KG1 (cell line): ENCODE measurements at regions not wholly inside any gene's neighbourhood (a gene's known extent, or its start where the extent isn't known, plus 50 kb on each side); places are given as distances from the start of the nearest gene placed in this dataset.
A peak's percentile ranks its signal among the peaks of the same experiment; 100 is the strongest.

ENCODE experiments used
- DNase-seq: peaks from one replicate; lab custom pipeline; 2025; lab: John Stamatoyannopoulos, UW

DNA sequence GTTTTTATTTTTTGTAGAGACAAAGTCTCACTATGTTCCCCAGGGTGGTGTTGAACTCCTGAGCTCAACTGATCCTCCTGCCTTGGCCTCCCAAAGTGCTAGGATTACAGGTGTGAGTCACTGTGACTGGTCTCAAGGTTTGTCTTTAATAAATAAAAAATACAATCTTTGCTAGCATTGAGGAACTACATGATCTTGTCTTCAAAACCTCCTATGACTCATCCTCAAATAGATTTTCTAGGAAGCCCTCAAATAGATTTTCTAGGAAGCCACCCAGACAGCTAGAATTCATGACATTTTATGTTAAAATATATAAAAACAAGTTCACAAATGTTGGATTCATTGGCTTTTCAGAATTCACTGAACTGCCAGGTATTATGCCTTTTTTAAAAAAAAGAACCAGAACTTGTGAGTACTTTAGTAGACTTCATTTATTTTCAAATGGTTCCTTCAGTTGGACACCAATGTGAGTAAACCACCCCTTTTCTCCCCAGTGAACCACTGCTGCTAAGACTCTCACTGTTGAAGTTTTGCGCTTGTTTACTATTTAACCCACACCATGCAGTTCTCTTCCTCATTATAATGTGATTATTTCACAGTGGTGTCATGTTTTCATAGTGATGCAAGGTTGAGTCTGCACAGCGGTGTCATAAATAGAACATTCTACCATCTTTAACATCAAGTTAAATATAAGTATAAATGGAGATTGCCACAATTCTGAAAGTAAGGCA is 303.9 kb downstream of the CASP12 start:
- DNase-seq, result no peak

DNA sequence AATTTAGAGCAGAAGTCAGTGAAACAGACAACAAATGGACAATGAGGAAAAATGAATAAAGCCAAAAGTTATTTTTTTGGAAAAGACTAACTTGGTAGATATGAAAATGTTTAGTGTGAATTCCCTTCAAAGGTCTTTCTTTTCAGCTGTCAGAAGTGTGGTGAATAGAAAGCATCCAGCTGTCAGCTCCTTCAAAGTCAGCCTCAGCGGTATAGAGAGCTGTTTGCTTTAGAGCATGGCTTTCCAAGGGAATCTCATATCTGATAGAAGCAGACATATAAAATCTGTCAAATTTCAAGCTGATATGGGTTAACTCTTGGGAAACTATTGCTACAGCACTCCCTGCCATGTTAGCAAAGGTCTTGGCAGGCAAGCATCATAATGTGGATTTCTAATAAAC is 309.3 kb downstream of the CASP12 start:
- no peak for DNase-seq

DNA sequence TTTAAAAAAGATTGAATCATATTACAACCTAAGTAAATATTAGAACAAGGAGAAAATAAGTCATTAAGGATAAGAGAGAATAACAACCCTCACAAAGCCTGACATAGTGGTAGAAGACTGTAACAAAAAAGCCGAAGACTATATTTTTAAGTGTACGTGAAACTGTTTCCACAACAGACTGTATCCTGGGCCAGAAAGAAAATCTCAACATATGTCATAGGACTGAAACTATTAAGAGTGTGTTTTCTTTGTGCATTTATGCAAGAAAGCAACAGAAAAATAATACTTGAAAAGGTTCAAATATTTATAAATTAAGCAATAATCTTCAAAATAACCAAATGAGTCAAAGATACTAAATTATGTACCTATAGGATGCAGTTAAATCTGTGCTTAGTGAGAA is 309.8 kb downstream of the CASP12 start:
- DNase-seq, result no peak

DNA sequence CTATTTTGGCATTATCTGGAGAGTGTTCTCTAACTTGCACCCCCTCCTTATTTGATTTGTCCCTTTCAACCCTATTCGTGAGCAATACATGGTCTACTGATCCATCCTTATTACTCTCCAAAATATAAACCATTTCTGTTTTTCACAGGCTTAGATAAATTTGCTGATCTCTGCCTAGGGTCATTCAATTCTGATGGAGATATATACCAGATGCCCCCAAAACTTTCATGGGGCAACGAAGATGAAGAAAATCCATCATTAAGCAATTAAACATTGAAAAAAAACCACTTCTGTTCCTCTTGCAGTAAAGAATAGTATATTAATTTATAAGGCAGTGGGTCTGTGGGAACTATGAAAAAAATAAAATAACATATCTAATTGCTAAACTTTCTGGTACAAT is 313.4 kb downstream of the CASP12 start:
- no peak for DNase-seq

DNA sequence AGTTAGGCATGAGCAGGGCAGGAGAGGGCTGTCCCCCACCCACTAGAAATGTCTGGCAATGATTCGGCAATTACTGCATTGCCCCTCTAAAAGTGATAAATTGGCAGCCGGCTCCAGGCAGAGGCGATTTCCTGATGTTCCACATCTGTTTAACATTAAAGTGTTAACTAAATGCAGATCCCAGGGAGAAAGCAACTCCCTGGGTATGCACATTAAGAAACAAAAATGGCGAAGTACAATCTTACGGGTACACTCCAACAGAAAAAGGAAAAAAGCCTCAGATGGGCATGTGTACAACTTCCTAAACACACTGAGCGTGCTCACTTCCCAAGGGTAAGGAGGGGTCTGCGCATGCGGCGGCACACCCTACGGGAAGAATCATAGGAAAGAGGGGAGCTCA is 314.4 kb downstream of the CASP12 start:
- DNase-seq, result no peak

DNA sequence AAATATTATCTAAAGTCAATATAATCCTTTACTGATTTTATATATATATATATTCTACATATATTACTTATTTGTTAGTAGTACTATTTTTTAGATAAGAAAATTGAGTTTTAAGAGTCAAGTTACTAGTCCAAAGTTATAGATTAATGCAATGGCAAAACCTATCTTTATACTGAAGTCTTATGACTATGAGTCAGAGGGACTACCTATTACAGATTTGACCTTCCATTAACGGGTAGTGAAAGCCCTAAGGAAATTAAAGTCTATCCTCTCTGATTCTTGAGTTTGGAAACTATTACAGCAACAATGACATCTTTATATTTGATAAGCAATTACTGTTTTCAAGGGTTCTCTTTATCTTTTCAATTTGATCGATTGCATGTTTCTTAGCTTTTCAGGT is 315.8 kb downstream of the CASP12 start:
- no peak for DNase-seq

DNA sequence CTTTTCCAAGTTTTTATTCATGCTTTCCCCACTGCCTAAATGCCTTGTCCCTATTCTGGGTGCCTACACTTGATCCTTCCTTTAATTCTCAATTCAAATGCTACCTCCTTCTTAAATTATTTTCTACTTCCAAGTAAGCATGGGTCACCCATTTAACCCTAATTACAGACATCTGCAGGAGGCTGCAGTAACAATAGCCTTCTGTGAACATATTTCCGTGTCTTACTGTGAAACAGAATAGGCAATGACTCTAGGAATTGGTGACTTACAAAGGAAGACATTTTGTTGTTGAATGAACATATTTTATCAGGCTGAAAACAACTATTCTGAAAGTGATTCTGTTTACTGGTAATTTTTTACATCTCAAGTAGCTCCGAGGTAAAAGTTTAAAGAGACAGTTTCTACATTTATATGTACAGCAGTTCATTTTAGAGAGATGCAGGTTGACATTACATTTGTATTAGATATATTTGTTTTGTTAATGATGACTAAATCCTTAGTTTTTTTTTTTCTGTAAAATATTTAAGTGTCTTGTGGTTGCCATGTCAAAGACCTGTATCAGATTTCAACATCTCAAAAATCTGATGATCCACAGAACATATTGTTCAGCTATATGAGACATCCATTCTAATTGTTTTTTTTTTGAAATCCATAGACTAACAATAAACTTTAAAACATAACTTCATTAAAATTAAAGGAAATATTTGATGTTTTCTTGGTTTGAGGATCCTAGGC is 316.8 kb downstream of the CASP12 start:
- DNase-seq, result no peak

DNA sequence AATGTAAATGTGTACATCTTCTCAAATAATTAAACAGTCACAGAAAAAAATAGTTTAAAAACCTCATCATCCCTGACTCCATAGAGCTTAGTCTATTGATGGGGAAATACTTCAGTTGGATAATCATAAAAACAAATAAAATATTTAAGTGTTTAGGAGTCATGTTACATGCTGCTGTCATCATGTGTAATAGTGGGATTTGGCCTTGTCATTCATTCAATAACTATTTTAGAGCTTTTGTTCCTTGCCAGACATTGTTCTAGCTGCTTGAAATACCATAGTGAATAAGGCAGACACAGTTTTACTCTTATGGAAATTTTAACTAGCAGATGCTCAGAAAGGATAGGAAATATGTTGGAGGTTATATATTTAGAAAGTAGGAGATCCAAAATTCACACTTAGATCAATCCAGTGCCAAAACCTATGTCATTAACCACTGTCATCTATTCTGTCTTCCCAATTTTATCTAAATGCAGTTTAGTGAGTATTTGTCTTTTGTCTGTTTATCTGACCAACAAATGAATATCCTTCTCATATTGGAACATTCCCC is 324.7 kb downstream of the CASP12 start:
- DNase-seq, result no peak

DNA sequence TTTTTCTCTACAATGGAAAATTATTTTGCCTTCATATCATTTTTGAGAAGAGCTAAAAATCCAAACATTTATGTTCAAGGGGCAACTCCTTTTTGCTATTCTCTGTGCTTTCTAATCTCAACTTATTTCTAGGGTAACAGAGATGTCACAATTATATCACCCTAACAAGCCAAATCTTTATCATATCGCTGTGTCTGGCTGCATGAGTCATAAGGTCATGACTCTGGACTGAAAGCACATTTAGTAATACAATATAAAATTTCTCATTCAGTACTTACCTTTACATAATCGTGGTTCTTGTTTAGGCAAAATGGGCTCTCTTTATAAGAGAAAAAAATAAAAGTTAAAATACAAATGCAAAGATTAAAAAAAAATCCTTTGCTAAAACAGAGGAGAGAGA is 326.0 kb downstream of the CASP12 start:
- no peak for DNase-seq

DNA sequence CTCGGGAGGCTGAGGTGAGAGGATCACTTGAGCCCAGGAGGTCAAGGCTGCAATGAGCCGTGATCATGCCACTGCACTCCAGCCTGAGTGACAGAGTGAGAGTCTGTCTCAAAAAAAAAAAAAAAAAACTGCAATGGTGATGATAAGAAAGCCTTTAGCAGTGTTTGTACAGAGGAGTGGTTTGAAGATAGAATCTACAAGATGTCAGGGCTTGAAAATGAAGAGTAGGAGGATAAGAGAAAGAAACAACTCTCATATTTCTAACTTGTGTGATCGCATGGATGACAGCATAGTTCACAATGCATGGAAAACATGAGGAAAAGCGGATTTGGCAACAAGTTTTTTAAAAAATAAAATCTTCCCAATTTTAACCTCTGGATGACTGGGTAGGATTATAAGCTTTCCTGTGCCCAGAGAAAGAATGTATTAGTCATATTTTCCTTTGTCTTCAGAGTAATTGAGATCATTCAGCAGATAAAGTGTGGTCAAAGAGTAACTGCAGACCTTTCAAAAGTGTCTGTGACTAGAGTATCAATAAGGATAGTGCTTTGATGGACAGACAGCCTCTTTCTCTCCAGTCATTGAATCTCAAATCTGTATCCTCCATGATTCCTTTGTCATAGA is 328.1 kb downstream of the CASP12 start:
- DNase-seq, result no peak

DNA sequence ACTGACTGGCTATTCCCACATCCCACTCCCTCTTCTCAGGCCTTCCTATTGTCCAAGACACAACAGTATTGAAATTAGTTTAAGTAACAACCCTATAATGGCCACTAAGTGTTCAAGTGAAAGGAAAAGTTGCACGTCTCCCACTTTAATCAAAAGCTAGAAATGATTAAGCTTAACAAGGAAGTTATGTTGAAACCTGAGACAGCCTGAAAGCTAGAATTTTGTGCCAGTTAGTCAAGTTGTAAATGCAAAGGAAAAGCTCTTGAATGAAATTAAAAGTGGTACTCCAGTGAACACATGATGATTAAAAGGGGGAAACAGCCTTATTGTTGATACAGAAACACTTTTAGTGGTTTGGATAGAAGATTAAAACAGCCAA is 332.7 kb downstream of the CASP12 start:
- DNase-seq, result no peak

DNA sequence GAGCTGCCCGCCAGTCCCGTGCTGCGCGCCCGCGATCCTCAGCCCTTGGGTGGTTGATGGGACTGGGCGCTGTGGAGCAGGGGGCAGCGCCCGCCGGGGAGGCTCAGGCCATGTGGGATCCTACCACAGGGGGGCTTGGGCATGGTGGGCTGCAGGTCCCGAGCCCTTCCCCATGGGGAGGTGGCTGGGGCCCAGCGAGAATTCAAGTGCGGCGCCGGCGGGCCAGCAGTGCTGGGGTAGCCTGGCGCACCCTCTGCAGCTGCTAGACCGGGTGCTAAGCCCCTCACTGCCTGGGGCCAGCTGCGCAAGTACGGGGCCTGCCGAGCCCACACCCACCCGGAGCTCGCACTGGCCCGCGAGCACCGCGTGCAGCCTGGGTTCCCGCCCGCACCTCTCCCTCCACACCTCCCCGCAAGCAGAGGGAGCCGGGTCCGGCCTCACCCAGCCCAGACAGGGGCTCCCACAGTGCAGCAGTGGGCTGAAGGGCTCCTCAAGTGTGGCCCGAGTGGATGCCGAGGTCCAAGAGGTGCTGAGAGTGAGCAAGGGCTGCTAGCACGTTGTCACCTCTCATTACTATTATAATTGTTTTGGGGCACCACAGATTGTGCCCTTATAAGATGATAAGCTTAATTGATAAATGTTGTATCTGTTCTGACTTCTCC is 333.2 kb downstream of the CASP12 start:
- DNase-seq, result no peak

DNA sequence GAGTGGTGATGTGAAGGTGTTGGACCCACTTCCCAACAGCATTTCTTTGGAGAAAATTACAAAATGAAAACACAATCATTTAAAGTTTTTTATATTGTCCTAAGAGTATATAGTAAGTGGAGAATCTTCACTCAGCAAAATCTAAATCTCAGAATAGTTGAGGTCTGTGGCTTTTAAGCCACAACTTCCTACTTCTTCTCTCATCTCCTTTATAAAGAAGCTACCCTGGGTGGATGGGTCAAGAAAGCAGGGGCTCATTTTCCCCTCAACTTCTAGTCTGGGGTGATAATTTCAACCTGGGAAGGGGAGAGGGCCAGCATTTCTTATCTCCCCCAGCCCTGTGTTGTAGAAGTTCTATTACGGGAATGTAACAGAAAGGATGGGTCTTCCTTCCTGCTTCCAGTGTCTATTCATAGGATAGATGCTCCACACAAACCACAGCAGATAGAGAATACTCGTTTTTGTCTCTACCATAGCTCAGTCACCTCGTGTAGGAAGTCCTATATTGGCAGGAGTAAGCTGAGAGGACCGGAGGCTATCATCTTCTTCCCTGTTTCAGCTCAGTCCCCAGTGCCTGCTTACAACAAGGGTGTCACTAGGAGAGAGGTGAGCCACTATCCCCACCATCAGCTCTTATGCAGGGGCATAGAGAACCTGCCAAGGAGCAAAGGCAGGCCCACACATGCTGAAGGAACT is 341.5 kb downstream of the CASP12 start:
- peak; percentile 22 for DNase-seq

DNA sequence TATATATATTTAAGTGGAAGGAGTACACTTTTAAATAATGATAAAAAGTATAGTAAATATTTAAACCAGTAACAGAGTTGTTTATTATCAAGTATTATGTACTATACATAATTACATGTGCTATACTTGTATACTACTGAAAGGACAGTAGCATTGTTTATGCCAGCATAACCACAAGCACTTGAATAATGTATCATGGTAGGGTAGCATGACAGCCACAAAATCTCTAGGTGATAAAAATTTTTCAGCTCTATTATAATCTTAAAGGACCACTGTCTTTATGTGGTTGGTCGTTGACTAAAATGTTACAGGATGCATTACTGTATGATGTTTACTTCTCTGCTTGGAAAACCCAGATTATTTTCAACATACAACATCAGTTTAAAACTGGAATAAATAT is 349.2 kb downstream of the CASP12 start:
- no peak for DNase-seq

DNA sequence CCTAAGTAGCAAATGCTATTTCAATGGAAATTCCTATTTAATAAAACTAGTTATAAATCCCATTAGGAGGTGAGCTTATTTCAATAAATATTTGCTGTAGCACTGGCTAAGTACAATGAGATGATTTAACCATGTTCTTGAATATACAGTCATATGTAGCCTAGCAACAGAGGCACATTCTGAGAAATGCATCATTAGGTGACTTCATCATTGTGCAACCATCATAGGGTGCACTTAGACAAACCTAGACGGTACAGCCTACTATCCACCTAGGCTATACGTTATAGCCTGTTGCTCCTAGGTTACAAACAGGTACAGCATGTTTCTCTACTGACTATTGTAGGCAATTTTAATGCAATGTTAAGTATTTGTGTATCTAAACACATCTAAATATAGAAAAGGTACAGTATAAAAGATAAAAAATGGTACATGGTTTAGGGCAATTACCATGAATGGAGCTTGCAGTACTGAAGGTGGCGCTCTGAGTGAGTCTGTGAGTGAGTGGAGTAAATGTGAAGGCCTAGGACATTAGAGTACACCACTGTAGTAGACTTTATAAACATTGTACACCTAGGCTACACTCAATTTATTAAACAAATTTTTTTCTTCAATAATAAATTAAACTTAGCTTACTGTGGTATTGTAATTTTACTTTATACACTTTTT is 350.1 kb downstream of the CASP12 start:
- no peak for DNase-seq

DNA sequence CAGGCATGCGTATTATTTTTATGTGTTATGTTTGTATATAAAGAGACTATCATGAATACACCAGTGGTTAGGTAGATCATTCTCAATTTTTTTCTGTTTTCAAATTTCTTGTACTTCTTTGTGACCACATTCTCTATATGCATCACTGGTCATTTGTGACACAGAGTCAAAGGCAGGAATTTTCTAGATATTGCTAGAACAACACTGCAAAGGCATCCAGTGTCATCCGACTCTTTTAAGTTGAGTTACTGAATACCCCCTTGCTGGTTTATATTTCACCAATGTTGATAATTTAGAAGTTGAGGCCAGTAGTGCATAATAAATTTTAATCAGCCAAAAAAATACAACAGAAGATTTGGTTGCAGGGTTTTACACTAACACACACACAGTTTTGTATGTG is 351.8 kb downstream of the CASP12 start:
- DNase-seq, result no peak

DNA sequence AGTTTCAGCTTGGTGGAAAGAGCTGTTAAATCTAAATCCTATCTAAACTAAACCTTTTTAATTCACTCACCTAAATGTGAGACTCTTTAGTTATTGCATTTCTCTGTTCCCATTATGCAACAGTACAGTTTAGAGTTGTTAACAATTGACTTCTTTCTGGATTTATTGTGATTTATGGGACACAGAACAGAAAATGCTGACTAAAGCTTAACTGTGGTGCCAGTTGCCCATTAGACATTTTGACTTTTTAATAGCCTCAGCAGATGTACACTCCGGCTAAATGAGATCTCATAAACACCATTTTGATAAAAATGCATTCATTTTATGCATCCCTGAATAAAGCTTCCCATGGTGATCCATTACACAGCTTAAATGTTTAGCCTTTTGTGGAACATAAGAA is 356.6 kb downstream of the CASP12 start:
- DNase-seq, result no peak

DNA sequence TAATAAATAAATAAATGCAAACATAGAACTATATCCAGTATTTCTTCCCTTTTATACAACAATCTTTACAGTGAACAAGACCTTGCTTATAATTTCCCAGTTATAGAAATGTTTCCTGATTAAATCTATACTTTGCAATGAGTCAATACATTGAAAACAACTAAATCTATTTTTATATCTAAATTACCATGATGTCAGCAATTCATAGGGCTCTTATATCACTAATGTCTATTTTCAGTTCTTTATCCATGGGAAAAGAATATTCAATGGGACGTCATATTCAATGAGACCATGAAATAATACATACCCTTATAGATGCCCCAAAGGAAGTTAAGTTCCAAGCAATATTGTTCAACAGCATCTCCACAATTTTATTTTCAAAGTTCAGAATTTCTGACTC is 359.9 kb downstream of the CASP12 start:
- DNase-seq, result no peak

DNA sequence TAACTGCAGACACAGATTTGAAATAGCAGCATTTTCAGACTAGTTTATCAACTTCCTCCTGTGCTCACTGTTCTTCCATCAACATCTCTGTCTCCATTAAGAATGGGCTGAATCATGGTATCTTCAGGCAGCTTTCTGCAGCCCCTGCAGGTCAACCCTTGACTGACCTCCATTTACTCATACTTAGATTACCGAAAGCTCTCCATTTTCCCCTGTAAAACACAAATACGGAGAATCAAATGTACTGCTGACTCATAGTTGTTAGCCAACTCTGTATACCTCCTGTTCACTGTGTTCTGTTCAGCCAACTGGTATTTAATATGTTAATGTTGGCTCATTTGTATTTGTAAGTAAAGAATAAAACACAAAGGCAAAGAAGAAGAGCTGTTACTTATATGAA is 364.0 kb downstream of the CASP12 start:
- DNase-seq, result no peak

DNA sequence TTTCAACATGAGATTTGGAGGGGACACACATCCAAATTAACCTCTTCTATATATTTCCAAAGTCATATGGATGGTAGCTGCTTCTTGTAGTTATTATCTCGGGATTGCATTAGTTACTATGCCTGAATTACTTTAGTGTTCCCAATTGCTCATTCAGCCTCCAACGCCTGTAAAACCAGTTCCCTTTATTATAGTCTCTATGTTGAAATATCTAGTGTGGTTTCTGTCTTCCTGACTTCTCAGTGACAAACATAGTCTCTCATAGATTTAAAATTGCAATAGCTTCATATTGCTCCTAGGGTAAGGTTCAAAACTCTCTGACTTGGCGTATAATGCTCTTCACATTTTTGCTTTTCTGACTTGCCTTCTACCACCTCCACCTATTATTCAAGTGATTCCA is 366.4 kb downstream of the CASP12 start:
- no peak for DNase-seq

DNA sequence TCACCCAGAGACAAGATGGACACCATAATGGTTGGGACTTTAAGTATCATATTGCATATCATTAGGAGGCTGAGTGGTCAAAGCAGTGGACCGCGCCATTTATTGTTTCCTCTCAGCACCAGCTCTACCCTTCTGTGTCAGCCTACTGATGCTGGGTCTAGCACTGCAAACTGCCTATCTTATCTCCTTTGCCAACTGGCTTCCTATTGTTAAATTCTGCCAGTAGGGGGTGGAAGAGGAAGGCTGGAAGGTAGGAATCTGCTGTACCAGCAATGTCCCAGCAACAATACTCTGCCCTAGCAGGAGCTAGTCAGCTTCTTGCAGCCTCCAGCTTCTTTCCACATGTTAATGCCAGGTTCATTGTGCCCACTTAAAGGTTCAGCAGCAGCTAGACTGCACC is 367.1 kb upstream of the PDGFD start:
- no peak for DNase-seq
